H54 (cell line): ENCODE measurements at regions not wholly inside any gene's neighbourhood (a gene's known extent, or its start where the extent isn't known, plus 50 kb on each side); places are given as distances from the start of the nearest gene placed in this dataset.

Experiments
- DNase-seq: peaks from one replicate; pipeline ENCODE4 v3.0.0; 2011; ENCODE audit warnings: low spot score, mixed read lengths; ENCODE audit not compliant: insufficient read length
- FAIRE-seq: peaks from 3 replicates; lab custom pipeline; 2011; peaks lifted over from hg19 to GRCh38; lab: Jason Lieb, UNC
- POLR2A ChIP-seq: IDR thresholded peaks from 2 replicates; pipeline ENCODE4 v1.6.1; 2011; ENCODE audit warnings: low read depth, mild to moderate bottlenecking, low read length

DNA sequence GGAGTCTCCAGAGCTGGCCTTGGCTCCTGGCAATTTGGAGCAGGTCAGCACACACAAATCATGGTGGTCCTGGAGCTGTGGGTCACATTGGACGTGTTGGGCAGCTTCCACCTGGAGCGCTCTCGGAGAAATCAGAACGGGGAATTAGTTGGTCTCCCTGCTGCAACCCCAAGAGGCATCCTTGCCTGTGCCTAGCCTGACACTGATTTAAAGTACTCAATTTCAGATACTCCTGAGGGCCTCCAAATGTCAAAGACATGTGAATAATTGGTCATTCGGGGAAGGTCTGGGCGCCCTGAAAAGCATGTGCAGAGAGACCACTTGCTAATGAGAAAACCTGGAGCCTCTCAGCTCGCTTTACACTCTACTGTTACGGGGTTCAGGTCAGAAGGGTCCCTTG, 145.5 kb upstream of the AGAP1 start:
- no peak for DNase-seq
- FAIRE-seq, result no peak
- TF ChIP-seq POLR2A, result no peak

DNA sequence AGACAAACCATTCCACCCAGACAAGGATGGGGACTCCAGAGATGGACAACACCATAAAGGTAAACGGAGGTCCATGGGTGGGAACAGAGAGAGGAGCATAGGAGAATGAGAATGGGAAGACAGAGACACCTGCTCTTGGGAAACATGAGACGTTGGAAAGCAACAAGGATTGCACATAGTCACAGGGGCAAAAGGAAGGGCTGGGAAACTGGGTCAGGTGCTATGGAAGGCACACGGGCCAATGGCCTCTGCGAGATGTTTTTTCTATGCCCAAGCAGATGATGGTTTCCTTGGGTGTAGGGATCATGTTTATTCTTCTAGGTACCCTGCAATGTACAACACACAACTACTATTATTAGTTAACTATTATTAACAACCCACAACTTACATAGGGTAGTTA, 143.6 kb upstream of the AGAP1 start:
- FAIRE-seq (no peak), DNase-seq (no peak)
- TF ChIP-seq POLR2A, result no peak

DNA sequence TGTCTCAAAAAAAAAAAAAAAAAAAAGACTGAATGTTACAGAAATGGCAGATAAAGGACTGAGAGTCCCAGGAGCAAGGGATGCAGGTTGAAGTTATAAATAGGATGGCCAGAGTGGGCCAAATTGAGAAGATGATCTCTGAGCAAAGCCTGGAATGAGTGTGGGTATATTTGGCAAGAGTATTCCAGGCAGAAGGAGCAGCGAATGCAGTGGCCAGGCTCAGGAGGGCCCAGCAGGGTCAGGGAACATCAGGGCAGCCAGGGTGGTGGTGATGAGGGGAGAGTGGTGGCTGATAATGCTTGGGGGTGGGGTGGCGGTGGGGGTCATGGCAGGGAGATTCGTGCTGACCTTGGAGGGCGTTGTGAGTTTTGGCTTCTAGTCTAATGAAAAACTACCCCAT, 141.3 kb upstream of the AGAP1 start:
- no peak for TF ChIP-seq POLR2A
- FAIRE-seq, result no peak

DNA sequence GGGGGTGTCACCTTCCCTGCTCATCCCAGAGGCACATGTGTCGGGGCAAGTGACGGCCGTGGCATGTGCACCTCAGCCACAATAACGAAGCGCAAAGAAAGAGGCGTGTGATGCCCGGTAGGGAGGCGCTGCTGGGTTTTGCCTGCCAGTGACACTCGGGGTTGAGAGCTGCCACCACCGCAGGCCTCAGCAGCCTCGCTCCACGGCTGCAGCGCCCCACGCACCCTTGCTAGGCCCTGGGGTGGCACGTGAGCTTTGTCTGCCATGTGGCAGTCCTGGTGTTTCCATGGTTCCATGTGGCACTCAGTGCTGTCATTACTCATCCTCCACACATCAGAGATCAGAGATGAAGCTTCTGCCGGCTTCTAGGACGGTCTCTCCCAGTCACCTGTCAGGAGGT, 136.0 kb upstream of the AGAP1 start:
- no peak for FAIRE-seq
- no peak for DNase-seq
- no peak for TF ChIP-seq POLR2A

More for the DNA sequence above, 141.3 kb upstream of the AGAP1 start:
- no peak for DNase-seq

DNA sequence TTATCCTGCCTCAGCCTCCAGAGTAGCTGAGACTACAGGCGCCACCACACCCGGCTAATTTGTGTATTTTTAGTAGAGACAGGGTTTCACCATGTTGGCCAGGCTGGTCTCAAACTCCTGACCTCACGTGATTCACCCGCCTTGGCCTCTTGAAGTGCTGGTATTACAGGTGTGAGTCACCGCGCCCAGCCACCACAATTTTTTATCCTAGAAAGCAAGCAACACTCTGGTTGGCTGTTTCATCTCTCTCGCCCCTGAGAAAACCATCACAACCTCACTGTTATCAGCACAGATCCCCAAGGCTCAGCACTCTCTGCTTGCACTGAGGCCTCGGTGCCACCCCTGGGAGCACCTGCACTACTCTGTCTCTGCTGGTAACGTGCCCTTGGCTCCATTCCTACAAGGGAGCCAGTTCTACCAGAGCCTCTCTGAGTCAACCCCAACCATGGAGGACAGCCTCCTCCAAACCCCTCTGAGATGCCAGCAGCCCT, 134.8 kb upstream of the AGAP1 start:
- DNase-seq (peak; percentile 35), FAIRE-seq (no peak)
- no peak for TF ChIP-seq POLR2A

DNA sequence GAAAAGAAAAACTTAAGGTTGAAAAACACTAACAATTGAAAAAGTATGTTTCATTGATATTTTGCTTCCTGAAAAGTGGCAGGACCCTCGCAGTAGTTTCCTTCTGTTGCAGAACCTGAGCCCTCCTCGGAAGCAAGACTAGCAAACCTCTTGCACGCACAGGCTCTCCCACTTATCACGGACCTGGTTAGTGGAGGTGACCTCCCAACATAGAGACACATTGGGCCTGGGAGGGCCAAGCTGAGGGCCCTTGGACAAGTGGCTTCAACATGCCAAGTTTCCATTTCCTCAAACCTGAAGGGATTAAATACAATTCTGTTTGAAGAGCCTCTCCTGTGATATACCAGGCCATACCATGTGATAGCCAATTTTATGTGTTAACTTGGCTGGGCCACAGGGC, 133.4 kb upstream of the AGAP1 start:
- FAIRE-seq, result no peak
- DNase-seq, result no peak
- TF ChIP-seq POLR2A, result no peak

DNA sequence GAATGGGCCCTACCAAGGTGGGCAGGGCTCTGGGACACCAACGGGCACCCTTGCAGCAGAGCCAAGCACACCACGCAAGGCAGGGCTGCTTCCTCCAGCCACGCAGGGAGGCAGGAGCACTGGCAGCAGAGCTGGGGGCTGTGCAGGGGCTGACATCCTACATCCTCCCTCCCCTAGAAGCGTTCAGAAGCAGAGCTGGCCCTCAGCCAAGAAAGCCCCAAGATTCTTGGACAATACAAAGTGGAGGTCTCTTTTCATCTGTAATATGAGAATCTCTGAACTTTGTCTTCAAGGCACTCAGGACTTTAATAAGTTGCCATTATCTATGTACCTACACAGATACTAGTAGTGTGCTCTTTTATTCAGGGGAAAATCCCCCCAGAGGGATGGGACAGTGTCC, 128.1 kb upstream of the AGAP1 start:
- DNase-seq (no peak), FAIRE-seq (no peak)
- TF ChIP-seq POLR2A, result no peak

DNA sequence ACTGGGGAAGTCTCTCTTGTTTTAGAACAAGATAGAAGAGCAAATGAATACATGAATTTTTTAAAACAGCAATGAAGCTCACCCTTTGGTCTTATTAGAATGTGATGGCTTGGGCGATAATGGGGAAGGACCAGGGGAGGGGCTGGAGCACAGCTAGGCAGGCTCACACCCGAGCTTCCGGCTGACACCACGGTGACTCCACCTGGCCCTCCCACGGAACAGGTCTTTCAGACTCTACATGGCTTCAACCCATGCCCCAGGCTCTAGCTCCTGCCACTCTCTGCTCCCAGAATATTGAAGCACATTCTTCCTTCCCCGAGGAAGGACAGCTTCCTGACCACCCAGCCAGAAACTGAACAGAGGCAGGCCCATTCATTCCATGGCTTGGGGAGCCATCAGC, 127.5 kb upstream of the AGAP1 start:
- no peak for FAIRE-seq
- TF ChIP-seq POLR2A, result no peak
- no peak for DNase-seq

DNA sequence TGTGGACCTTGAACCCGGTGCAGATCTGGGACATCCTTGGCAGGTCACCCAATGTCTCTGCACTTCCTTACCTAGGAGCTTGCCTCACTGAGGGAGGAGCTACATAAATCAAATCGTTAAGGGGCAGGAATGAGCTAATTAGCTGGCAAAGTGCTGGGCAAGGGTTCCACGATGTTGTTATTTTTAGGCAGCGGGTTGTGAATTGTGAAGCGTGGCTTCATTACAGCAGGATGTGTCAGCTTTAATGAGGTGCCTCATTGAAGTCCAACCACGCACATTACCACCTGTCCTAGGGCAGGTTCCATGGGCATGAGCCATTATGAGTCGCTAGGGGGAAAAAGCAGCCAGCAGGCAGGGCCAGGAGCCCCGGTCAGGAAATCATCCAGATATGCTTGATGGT, 127.0 kb upstream of the AGAP1 start:
- no peak for DNase-seq
- no peak for TF ChIP-seq POLR2A
- FAIRE-seq, result no peak

DNA sequence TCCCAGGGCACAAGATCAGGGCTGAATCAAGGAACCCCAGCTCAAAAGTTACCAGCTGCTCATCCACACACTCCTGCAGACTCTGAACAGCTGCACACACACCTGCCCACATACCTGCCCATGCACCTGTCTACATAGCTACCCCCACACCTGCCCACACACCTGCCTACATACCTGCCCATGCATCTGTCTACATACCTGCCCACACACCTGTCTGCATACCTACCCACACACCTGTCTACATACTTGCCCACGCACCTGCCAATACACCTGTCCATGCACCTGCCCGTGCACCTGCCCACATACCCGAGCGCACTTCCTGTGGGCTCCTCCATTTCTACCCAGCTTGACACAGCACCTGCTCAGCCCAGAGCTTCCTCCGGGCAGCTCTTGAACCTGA, 122.8 kb upstream of the AGAP1 start:
- DNase-seq, result no peak
- no peak for TF ChIP-seq POLR2A

DNA sequence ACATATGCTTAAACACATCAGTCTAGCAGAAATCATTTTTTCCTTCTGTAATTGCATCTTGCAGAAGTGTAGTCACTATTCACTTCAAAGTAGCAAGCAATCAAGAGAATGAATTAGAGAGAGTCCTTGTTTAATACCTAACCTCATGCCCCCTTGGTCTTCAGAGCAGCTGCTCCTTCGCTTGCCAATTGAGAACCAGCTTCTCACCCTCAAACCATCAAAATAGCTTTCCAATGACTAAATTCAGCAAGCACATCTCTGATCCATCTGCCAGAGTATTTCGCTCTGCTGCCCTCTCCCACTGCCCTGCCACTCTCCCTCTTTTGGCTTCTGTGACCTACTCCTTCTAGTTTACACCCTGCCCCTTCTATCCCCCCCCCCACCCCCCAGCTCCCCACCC, 120.7 kb upstream of the AGAP1 start:
- DNase-seq (no peak), FAIRE-seq (no peak)
- no peak for TF ChIP-seq POLR2A

More for the DNA sequence above, 122.8 kb upstream of the AGAP1 start:
- FAIRE-seq, result no peak

DNA sequence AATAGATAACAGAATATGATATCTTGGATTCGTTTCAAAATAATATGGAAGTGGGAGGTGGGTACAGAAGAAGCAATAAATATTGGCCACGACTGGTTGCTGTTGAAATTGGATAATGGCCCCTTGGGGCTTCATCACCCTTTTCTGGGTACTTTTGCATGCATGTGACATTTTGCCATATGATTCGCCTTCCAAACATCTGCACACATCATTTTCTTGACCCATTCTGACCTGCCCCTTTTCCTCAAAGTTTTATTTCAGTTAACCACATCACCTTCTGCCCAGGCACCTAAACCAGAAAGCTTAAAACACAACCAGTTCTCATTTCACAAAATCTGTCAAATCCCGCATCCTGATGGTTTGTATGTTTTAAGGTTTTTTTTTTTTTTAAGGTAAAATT, 116.7 kb upstream of the AGAP1 start:
- DNase-seq (peak; percentile 33), FAIRE-seq (no peak)
- no peak for TF ChIP-seq POLR2A

DNA sequence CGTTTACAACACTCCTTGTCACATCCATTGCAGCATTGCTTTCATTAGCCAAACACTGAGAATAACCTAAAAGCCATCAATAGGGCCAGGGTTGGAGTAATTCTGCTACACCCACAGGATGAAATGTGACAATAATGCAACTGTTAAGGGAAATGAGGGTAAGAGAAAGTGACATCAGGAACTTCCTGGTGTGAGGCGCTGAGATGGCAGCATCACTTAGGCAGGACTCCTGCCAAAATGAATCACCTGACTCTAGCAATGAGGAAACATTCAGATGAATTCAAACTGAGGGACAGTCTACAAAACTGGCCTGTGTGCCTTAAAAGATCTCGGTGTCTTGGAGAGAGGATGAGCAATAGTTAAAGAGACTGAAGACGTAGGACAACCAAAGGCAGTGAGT, 115.6 kb upstream of the AGAP1 start:
- TF ChIP-seq POLR2A, result no peak
- DNase-seq (no peak), FAIRE-seq (peak; percentile 86)

DNA sequence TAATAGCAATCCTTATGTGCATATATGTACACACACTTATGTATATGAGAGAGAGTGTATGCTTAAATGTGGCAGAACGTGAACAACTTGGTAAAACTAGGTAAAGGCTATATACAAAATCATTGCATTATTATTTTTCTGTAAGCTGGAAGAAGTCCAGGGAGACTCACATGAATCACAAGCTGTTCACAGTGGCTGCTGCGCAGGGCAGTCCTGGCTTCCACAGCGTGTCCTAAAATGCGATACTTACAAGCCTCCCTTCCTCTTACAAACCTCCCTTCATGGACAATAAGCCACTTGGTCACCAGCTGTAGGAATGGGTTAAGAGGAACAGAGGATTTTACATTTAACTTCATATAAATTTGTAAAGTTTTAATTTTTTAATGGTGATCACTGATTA, 114.9 kb upstream of the AGAP1 start:
- TF ChIP-seq POLR2A, result no peak
- DNase-seq (no peak), FAIRE-seq (no peak)

DNA sequence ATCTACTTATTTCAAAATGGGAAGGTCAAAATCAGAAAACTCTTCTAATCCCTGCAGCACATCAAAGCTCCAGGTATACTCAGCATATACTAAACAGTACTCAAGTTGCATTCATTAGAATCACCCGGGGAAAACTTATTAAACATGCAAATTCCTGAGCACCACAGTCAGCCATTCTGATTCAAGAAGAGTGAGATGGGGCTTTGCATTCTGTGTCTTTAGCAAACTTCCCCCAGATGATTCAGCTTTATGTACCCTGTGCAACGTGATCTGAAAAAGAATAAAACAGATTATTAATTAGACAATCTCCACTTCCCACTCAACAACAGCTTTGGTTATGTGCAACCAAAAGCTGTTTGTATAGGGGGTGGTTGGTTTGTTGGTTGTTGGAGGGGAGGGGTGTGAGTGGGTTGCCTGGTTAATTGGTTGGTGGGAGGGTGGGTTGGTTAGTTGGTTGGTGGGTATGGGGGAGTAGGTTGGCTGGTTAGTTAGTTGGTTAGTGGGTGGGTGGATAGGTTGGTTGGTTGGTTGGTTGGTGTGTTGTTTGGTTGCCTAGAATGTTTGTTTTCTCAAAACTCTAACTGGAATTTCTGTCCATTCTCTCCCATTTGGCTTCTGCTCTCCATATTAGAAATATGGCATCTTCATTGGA, 112.5 kb upstream of the AGAP1 start:
- TF ChIP-seq POLR2A, result no peak
- FAIRE-seq (no peak), DNase-seq (no peak)
